ENCODE measurements at regions not wholly inside any gene's neighbourhood (a gene's known extent, or its start where the extent isn't known, plus 50 kb on each side); places are given as distances from the start of the nearest gene placed in this dataset.

- H3K9ac ChIP-seq (ENCODE audit: low read length): no peak overlapping the region
- no peak overlapping the region for H4K91ac ChIP-seq (ENCODE audit: low read length)
- H3K4me1 ChIP-seq (ENCODE audit: control insufficient read depth, insufficient read depth, low read depth, low read length): no peaks in the 10 kb centered on the region
- H2AFZ ChIP-seq (ENCODE audit: low read depth, low read length): no peak overlapping the region
- no peak overlapping the region for H2BK12ac ChIP-seq (ENCODE audit: low read length in 2 of 2)
- H3K27ac ChIP-seq (ENCODE audit: low read length, poor library complexity, severe bottlenecking): no peak overlapping the region
- H3K14ac ChIP-seq (ENCODE audit: low read length in 2 of 2): no peak overlapping the region
- no peak overlapping the region for H2AK5ac ChIP-seq (ENCODE audit: low read length, severe bottlenecking)
- no peak overlapping the region for H3K18ac ChIP-seq (ENCODE audit: low read depth in 1 of 2, low read length in 2 of 2)
- no peak overlapping the region for H2BK15ac ChIP-seq (ENCODE audit: low read depth, poor library complexity, severe bottlenecking)
- H3K27me3 ChIP-seq (ENCODE audit: control insufficient read depth in 1 of 2, insufficient read depth in 1 of 2, low read length in 2 of 2): peaks cover 0 to 87% of the 10 kb centered on the region in 2 experiments
- DNase-seq: no peak
- no peak overlapping the region for H3K23ac ChIP-seq (ENCODE audit: low read length in 2 of 2)
- no peaks in the 10 kb centered on the region for H3K9me3 ChIP-seq (ENCODE audit: control insufficient read depth, low read length)
- no peak overlapping the region for H3K4me3 ChIP-seq (ENCODE audit: insufficient read depth in 1 of 2, low read depth in 1 of 2, low read length in 2 of 2)
- no peak overlapping the region for H2BK120ac ChIP-seq (ENCODE audit: low read depth, low read length)
- no peak overlapping the region for H4K8ac ChIP-seq (ENCODE audit: low read length)
- WGBS: 96% methylated on average over 5 of the region's 6 CpGs
- H3K36me3 ChIP-seq (ENCODE audit: control insufficient read depth in 1 of 2, insufficient read depth in 2 of 2, low read depth in 1 of 2, low read length in 2 of 2): no peaks in the 10 kb centered on the region
- no peak overlapping the region for H3K4me2 ChIP-seq (ENCODE audit: low read length, poor library complexity, severe bottlenecking)
- H3K79me1 ChIP-seq (replicated peaks; ENCODE audit: low read length, poor library complexity, severe bottlenecking): no peaks in the 10 kb centered on the region
- no peak overlapping the region for H2BK5ac ChIP-seq (ENCODE audit: low read depth, low read length, poor library complexity, severe bottlenecking)
- H3K4ac ChIP-seq (ENCODE audit: low read depth in 1 of 2, low read length in 2 of 2): no peak overlapping the region
Measured at GRCh38 chr17:73870068-73870467, 225.8 kb upstream of the SDK2 start.

- H3K36me3 ChIP-seq (ENCODE audit: control insufficient read depth in 1 of 2, insufficient read depth in 2 of 2, low read depth in 1 of 2, low read length in 2 of 2): no peaks in the 10 kb centered on the region
- no peaks in the 10 kb centered on the region for H3K4me1 ChIP-seq (ENCODE audit: control insufficient read depth, insufficient read depth, low read depth, low read length)
- H2BK120ac ChIP-seq (ENCODE audit: low read depth, low read length): no peak overlapping the region
- no peak overlapping the region for H3K4me3 ChIP-seq (ENCODE audit: insufficient read depth in 1 of 2, low read depth in 1 of 2, low read length in 2 of 2)
- H3K79me1 ChIP-seq (replicated peaks; ENCODE audit: low read length, poor library complexity, severe bottlenecking): no peaks in the 10 kb centered on the region
- no peak overlapping the region for H4K8ac ChIP-seq (ENCODE audit: low read length)
- H4K91ac ChIP-seq (ENCODE audit: low read length): no peak overlapping the region
- H3K23ac ChIP-seq (ENCODE audit: low read length in 2 of 2): no peak overlapping the region
- no peak overlapping the region for H3K9ac ChIP-seq (ENCODE audit: low read length)
- no peak overlapping the region for H3K18ac ChIP-seq (ENCODE audit: low read depth in 1 of 2, low read length in 2 of 2)
- peaks cover 0 to 87% of the 10 kb centered on the region in 2 experiments for H3K27me3 ChIP-seq (ENCODE audit: control insufficient read depth in 1 of 2, insufficient read depth in 1 of 2, low read length in 2 of 2)
- H3K14ac ChIP-seq (ENCODE audit: low read length in 2 of 2): no peak overlapping the region
- WGBS: no CpG with 5 or more reads among the region's 1 CpG
- no peak overlapping the region for H2AK5ac ChIP-seq (ENCODE audit: low read length, severe bottlenecking)
- no peak overlapping the region for H2AFZ ChIP-seq (ENCODE audit: low read depth, low read length)
- no peak overlapping the region for H2BK5ac ChIP-seq (ENCODE audit: low read depth, low read length, poor library complexity, severe bottlenecking)
- H3K4ac ChIP-seq (ENCODE audit: low read depth in 1 of 2, low read length in 2 of 2): no peak overlapping the region
- no peaks in the 10 kb centered on the region for H3K9me3 ChIP-seq (ENCODE audit: control insufficient read depth, low read length)
- no peak overlapping the region for H2BK15ac ChIP-seq (ENCODE audit: low read depth, poor library complexity, severe bottlenecking)
- no peak for DNase-seq
- no peak overlapping the region for H2BK12ac ChIP-seq (ENCODE audit: low read length in 2 of 2)
- H3K27ac ChIP-seq (ENCODE audit: low read length, poor library complexity, severe bottlenecking): no peak overlapping the region
- H3K4me2 ChIP-seq (ENCODE audit: low read length, poor library complexity, severe bottlenecking): no peak overlapping the region
Measured at GRCh38 chr17:73870473-73870872, 226.2 kb upstream of the SDK2 start.

GRCh38 chr17:73872816-73873215 is 228.6 kb upstream of the SDK2 start:
- Histone ChIP-seq H3K23ac (ENCODE audit: low read length in 2 of 2) (no peak overlapping the region), H3K14ac (ENCODE audit: low read length in 2 of 2) (no peak overlapping the region), H2BK120ac (ENCODE audit: low read depth, low read length) (no peak overlapping the region), H2BK15ac (ENCODE audit: low read depth, poor library complexity, severe bottlenecking) (no peak overlapping the region), H3K4me1 (ENCODE audit: control insufficient read depth, insufficient read depth, low read depth, low read length) (no peaks in the 10 kb centered on the region), H3K27me3 (ENCODE audit: control insufficient read depth in 1 of 2, insufficient read depth in 1 of 2, low read length in 2 of 2) (peaks cover 0 to 87% of the 10 kb centered on the region in 2 experiments), H3K4me2 (ENCODE audit: low read length, poor library complexity, severe bottlenecking) (no peak overlapping the region), H2BK5ac (ENCODE audit: low read depth, low read length, poor library complexity, severe bottlenecking) (no peak overlapping the region), H3K79me1 (replicated peaks; ENCODE audit: low read length, poor library complexity, severe bottlenecking) (no peaks in the 10 kb centered on the region), H2AFZ (ENCODE audit: low read depth, low read length) (no peak overlapping the region), H3K36me3 (ENCODE audit: control insufficient read depth in 1 of 2, insufficient read depth in 2 of 2, low read depth in 1 of 2, low read length in 2 of 2) (no peaks in the 10 kb centered on the region), H3K4ac (ENCODE audit: low read depth in 1 of 2, low read length in 2 of 2) (no peak overlapping the region), H4K91ac (ENCODE audit: low read length) (no peak overlapping the region), H2AK5ac (ENCODE audit: low read length, severe bottlenecking) (no peak overlapping the region), H4K8ac (ENCODE audit: low read length) (no peak overlapping the region), H3K9ac (ENCODE audit: low read length) (no peak overlapping the region), H3K4me3 (ENCODE audit: insufficient read depth in 1 of 2, low read depth in 1 of 2, low read length in 2 of 2) (no peak overlapping the region), H2BK12ac (ENCODE audit: low read length in 2 of 2) (no peak overlapping the region), H3K9me3 (ENCODE audit: control insufficient read depth, low read length) (no peaks in the 10 kb centered on the region), H3K27ac (ENCODE audit: low read length, poor library complexity, severe bottlenecking) (no peak overlapping the region), H3K18ac (ENCODE audit: low read depth in 1 of 2, low read length in 2 of 2) (no peak overlapping the region)
- DNase-seq: no peak
- 52% methylated on average over 2 of the region's 3 CpGs for WGBS

GRCh38 chr17:73874008-73874720 is 229.9 kb upstream of the SDK2 start:
- Histone ChIP-seq H3K4me1 (ENCODE audit: control insufficient read depth, insufficient read depth, low read depth, low read length) (no peaks in the 10 kb centered on the region), H2BK12ac (ENCODE audit: low read length in 2 of 2) (no peak overlapping the region), H4K91ac (ENCODE audit: low read length) (no peak overlapping the region), H3K18ac (ENCODE audit: low read depth in 1 of 2, low read length in 2 of 2) (no peak overlapping the region), H2BK5ac (ENCODE audit: low read depth, low read length, poor library complexity, severe bottlenecking) (no peak overlapping the region), H3K14ac (ENCODE audit: low read length in 2 of 2) (no peak overlapping the region), H3K9ac (ENCODE audit: low read length) (no peak overlapping the region), H2BK120ac (ENCODE audit: low read depth, low read length) (no peak overlapping the region), H3K27ac (ENCODE audit: low read length, poor library complexity, severe bottlenecking) (no peak overlapping the region), H4K8ac (ENCODE audit: low read length) (no peak overlapping the region), H3K9me3 (ENCODE audit: control insufficient read depth, low read length) (no peaks in the 10 kb centered on the region), H2AK5ac (ENCODE audit: low read length, severe bottlenecking) (no peak overlapping the region), H3K79me1 (replicated peaks; ENCODE audit: low read length, poor library complexity, severe bottlenecking) (no peaks in the 10 kb centered on the region), H2BK15ac (ENCODE audit: low read depth, poor library complexity, severe bottlenecking) (no peak overlapping the region), H3K36me3 (ENCODE audit: control insufficient read depth in 1 of 2, insufficient read depth in 2 of 2, low read depth in 1 of 2, low read length in 2 of 2) (no peaks in the 10 kb centered on the region), H3K4ac (ENCODE audit: low read depth in 1 of 2, low read length in 2 of 2) (no peak overlapping the region), H2AFZ (ENCODE audit: low read depth, low read length) (no peak overlapping the region), H3K27me3 (ENCODE audit: control insufficient read depth in 1 of 2, insufficient read depth in 1 of 2, low read length in 2 of 2) (peaks cover 0 to 88% of the 10 kb centered on the region in 2 experiments), H3K4me3 (ENCODE audit: insufficient read depth in 1 of 2, low read depth in 1 of 2, low read length in 2 of 2) (no peak overlapping the region), H3K23ac (ENCODE audit: low read length in 2 of 2) (no peak overlapping the region), H3K4me2 (ENCODE audit: low read length, poor library complexity, severe bottlenecking) (no peak overlapping the region)
- DNase-seq: no peak
- WGBS: 77% methylated on average over 6 of the region's 6 CpGs

Data from mesenchymal stem cell (in vitro differentiated cells and primary cell).